GM12865 (cell line): ENCODE measurements at regions not wholly inside any gene's neighbourhood (a gene's known extent, or its start where the extent isn't known, plus 50 kb on each side); places are given as distances from the start of the nearest gene placed in this dataset.

Experiments used
- DNase-seq: peaks from one replicate; pipeline ENCODE4 v3.0.0; 2010; ENCODE audit warnings: low read depth
- H3K4me3 ChIP-seq: 2 replicates; pipeline ENCODE4 v1.5.1; 2011; ENCODE audit warnings: mild to moderate bottlenecking, low read depth, low read length, control low read depth
- CTCF ChIP-seq: IDR thresholded peaks from 2 replicates; pipeline ENCODE4 v1.5.1; 2011; ENCODE audit warnings: low read length, control low read depth, low read depth, inconsistent platforms; ENCODE audit not compliant: insufficient read depth; ENCODE audit errors: missing control alignments

GRCh38 chr1:25049190-25049589 is 119.1 kb upstream of the RUNX3 start:
- DNase-seq = no peak
- H3K4me3 ChIP-seq = no peak overlapping the region
- no peak for TF ChIP-seq CTCF

DNA sequence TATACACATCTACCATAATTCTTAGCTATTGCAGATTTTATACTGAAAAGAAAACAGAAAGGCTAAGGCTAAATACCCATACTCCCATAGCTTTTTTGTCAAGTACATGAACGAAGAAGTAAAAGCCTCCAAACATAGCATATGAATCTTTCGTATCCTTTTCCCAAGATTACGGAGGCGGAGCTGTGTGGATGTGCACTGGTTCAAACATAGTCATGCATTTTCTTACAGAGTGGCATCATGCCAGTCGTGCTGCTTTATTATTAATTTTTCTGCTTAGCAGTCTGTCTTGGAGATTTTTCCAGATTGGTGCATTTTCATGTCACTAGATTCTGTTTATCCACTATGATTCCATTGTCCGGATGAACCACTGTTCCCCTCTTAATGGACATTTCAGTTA is 118.7 kb upstream of the RUNX3 start:
- no peak for DNase-seq
- H3K4me3 ChIP-seq = no peak overlapping the region
- no peak for TF ChIP-seq CTCF

- H3K4me3 ChIP-seq = no peak overlapping the region
- TF ChIP-seq CTCF = no peak
- DNase-seq = no peak
Observed at GRCh38 chr1:25047506-25048240, 117.6 kb upstream of the RUNX3 start.

- DNase-seq = peak; percentile 45
- H3K4me3 ChIP-seq = no peak overlapping the region
- no peak for TF ChIP-seq CTCF
Observed at GRCh38 chr1:25046194-25046532, 116.1 kb upstream of the RUNX3 start.

GRCh38 chr1:25045480-25046193 is 115.6 kb upstream of the RUNX3 start:
- DNase-seq = no peak
- H3K4me3 ChIP-seq = no peak overlapping the region
- no peak for TF ChIP-seq CTCF

DNA sequence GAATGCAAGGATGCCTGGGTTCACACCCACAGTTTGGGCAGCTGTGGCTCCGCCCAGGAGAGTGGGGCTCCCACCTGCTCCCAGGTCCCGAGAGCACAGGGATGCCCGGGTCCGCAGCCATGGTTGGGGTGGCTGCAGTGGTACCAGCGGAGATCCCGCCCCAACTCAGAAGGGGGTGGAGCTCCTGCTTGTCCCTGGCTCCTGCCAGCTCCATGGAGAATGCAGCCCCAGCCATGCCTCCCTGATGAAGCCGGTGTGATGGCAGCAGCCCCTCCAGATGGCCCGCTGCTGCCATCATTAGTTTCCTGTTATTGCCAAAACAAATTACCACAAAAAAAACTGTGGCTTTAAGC is 113.1 kb upstream of the RUNX3 start:
- H3K4me3 ChIP-seq = no peak overlapping the region
- DNase-seq = no peak
- no peak for TF ChIP-seq CTCF
